Activated naive CD4-positive, alpha-beta T cell treated with anti-CD3 and anti-CD28 coated beads, Interleukin-2, amount 10 ng/mL, durations not matched to agents 7 days and 5 days (primary cell): ENCODE measurements at regions not wholly inside any gene's neighbourhood (a gene's known extent, or its start where the extent isn't known, plus 50 kb on each side); places are given as distances from the start of the nearest gene placed in this dataset.
"Not testable (repeated sequence)": the region's sequence is repeated elsewhere in the genome, so short reads cannot be mapped to it uniquely, and the experiment has no call there.

Source experiments
- CTCF ChIA-PET: fragments of 350-600 bp; sonication (Branson Sonifier 250); formaldehyde crosslinking; loops from one replicate; lab custom pipeline; 2021; ENCODE audit warnings: antibody characterized with exemption; lab: Charles Lee
- DNase-seq: peaks from one replicate; pipeline ENCODE4 v3.0.0-alpha.2; 2020
- H3K27ac Mint-ChIP-seq: one replicate; pipeline ENCODE4 v1.8.0; 2021; ENCODE audit warnings: mild to moderate bottlenecking, moderate library complexity, mixed read lengths
- H3K27me3 Mint-ChIP-seq: one replicate; pipeline ENCODE4 v1.8.0; 2021; ENCODE audit warnings: mild to moderate bottlenecking, mixed read lengths
- H3K36me3 Mint-ChIP-seq: one replicate; pipeline ENCODE4 v1.8.0; 2021; ENCODE audit warnings: mixed read lengths
- H3K4me1 Mint-ChIP-seq: one replicate; pipeline ENCODE4 v1.8.0; 2021; ENCODE audit warnings: mixed read lengths
- H3K4me3 Mint-ChIP-seq: one replicate; pipeline ENCODE4 v1.8.0; 2021; ENCODE audit warnings: mild to moderate bottlenecking, moderate library complexity, mixed read lengths
- H3K9me3 Mint-ChIP-seq: one replicate; pipeline ENCODE4 v1.8.0; 2021; ENCODE audit warnings: mixed read lengths

GRCh38 chr20:17827079-17827478 is 127.3 kb downstream of the BANF2 start:
- Mint-ChIP-seq H3K27me3 (peaks cover 12% of the 10 kb centered on the region), H3K4me1 (no peaks in the 10 kb centered on the region), H3K9me3 (no peaks in the 10 kb centered on the region), H3K4me3 (no peak overlapping the region), H3K27ac (no peak overlapping the region), H3K36me3 (no peaks in the 10 kb centered on the region)
- CTCF ChIA-PET = no interaction called here
- DNase-seq = no peak

- Mint-ChIP-seq H3K27me3 (peaks cover 8% of the 10 kb centered on the region), H3K4me3 (no peak overlapping the region), H3K27ac (no peak overlapping the region), H3K4me1 (no peaks in the 10 kb centered on the region), H3K36me3 (no peaks in the 10 kb centered on the region), H3K9me3 (no peaks in the 10 kb centered on the region)
- no peak for DNase-seq
- CTCF ChIA-PET = interaction anchor here (0.7 kb wide), 1 partner anchor 44 kb away, joined by 3 read pairs; no protein-coding TSS in a partner anchor
Measured at GRCh38 chr20:17825960-17826843, 126.4 kb downstream of the BANF2 start.

GRCh38 chr20:17825252-17825959 is 125.6 kb downstream of the BANF2 start:
- Mint-ChIP-seq H3K27me3 (peaks cover 6% of the 10 kb centered on the region), H3K36me3 (no peaks in the 10 kb centered on the region), H3K9me3 (no peaks in the 10 kb centered on the region), H3K4me1 (no peaks in the 10 kb centered on the region), H3K27ac (no peak overlapping the region), H3K4me3 (no peak overlapping the region)
- CTCF ChIA-PET = no interaction called here
- no peak for DNase-seq

GRCh38 chr20:17824676-17825251 is 125.0 kb downstream of the BANF2 start:
- no peak overlapping the region for H3K4me3 Mint-ChIP-seq
- H3K27me3 Mint-ChIP-seq = peaks cover 6% of the 10 kb centered on the region
- CTCF ChIA-PET = no interaction called here
- no peaks in the 10 kb centered on the region for H3K36me3 Mint-ChIP-seq
- no peak for DNase-seq
- H3K27ac Mint-ChIP-seq = no peak overlapping the region
- H3K4me1 Mint-ChIP-seq = no peaks in the 10 kb centered on the region
- H3K9me3 Mint-ChIP-seq = no peaks in the 10 kb centered on the region

- no peak for DNase-seq
- Mint-ChIP-seq H3K9me3 (no peaks in the 10 kb centered on the region), H3K4me1 (no peaks in the 10 kb centered on the region), H3K36me3 (no peaks in the 10 kb centered on the region), H3K27me3 (no peaks in the 10 kb centered on the region), H3K27ac (no peak overlapping the region), H3K4me3 (no peak overlapping the region)
- CTCF ChIA-PET = no interaction called here
Measured at GRCh38 chr20:17823409-17824144, 123.8 kb downstream of the BANF2 start.

GRCh38 chr20:17822540-17823408 is 123.0 kb downstream of the BANF2 start:
- CTCF ChIA-PET = no interaction called here
- Mint-ChIP-seq H3K36me3 (no peaks in the 10 kb centered on the region), H3K9me3 (no peaks in the 10 kb centered on the region), H3K27me3 (no peaks in the 10 kb centered on the region), H3K27ac (no peak overlapping the region), H3K4me3 (no peak overlapping the region), H3K4me1 (no peaks in the 10 kb centered on the region)
- DNase-seq = no peak

- Mint-ChIP-seq H3K9me3 (no peaks in the 10 kb centered on the region), H3K27me3 (no peaks in the 10 kb centered on the region), H3K27ac (no peak overlapping the region), H3K36me3 (no peaks in the 10 kb centered on the region), H3K4me3 (no peak overlapping the region), H3K4me1 (no peaks in the 10 kb centered on the region)
- DNase-seq = no peak
- CTCF ChIA-PET = no interaction called here
Measured at GRCh38 chr20:17822039-17822438, 122.3 kb downstream of the BANF2 start.

- H3K4me1 Mint-ChIP-seq, H3K27ac Mint-ChIP-seq, H3K36me3 Mint-ChIP-seq, DNase-seq, H3K4me3 Mint-ChIP-seq, H3K27me3 Mint-ChIP-seq, H3K9me3 Mint-ChIP-seq, CTCF ChIA-PET: not testable (repeated sequence)
Measured at GRCh38 chr20:17821606-17822005, 121.8 kb downstream of the BANF2 start.

- H3K36me3 Mint-ChIP-seq = no peaks in the 10 kb centered on the region
- DNase-seq = no peak
- H3K4me1 Mint-ChIP-seq = no peaks in the 10 kb centered on the region
- no peak overlapping the region for H3K27ac Mint-ChIP-seq
- H3K9me3 Mint-ChIP-seq = no peaks in the 10 kb centered on the region
- H3K4me3 Mint-ChIP-seq = no peak overlapping the region
- H3K27me3 Mint-ChIP-seq = no peaks in the 10 kb centered on the region
- CTCF ChIA-PET = no interaction called here
Measured at GRCh38 chr20:17819395-17820093, 119.8 kb downstream of the BANF2 start.

GRCh38 chr20:17818187-17818586 is 118.4 kb downstream of the BANF2 start:
- CTCF ChIA-PET = no interaction called here
- no peaks in the 10 kb centered on the region for H3K4me1 Mint-ChIP-seq
- no peaks in the 10 kb centered on the region for H3K9me3 Mint-ChIP-seq
- DNase-seq = no peak
- H3K4me3 Mint-ChIP-seq = no peak overlapping the region
- H3K27ac Mint-ChIP-seq = no peak overlapping the region
- no peaks in the 10 kb centered on the region for H3K36me3 Mint-ChIP-seq
- H3K27me3 Mint-ChIP-seq = no peaks in the 10 kb centered on the region

- CTCF ChIA-PET = no interaction called here
- DNase-seq = no peak
- no peaks in the 10 kb centered on the region for H3K9me3 Mint-ChIP-seq
Measured at GRCh38 chr20:17816804-17817587, 117.2 kb downstream of the BANF2 start.

GRCh38 chr20:17811628-17811965 is 111.8 kb downstream of the BANF2 start:
- H3K4me3 Mint-ChIP-seq = no peak overlapping the region
- DNase-seq = no peak

More at GRCh38 chr20:17816804-17817587, 117.2 kb downstream of the BANF2 start:
- H3K4me3 Mint-ChIP-seq = no peak overlapping the region
- no peaks in the 10 kb centered on the region for H3K4me1 Mint-ChIP-seq
- no peaks in the 10 kb centered on the region for H3K27me3 Mint-ChIP-seq
- H3K27ac Mint-ChIP-seq = no peak overlapping the region
- no peaks in the 10 kb centered on the region for H3K36me3 Mint-ChIP-seq

More at GRCh38 chr20:17811628-17811965, 111.8 kb downstream of the BANF2 start:
- H3K36me3 Mint-ChIP-seq = no peaks in the 10 kb centered on the region
- peaks cover 5% of the 10 kb centered on the region for H3K27me3 Mint-ChIP-seq
- CTCF ChIA-PET = no interaction called here
- H3K27ac Mint-ChIP-seq = no peak overlapping the region
- no peaks in the 10 kb centered on the region for H3K4me1 Mint-ChIP-seq
- no peaks in the 10 kb centered on the region for H3K9me3 Mint-ChIP-seq
